ENCODE measurements at regions not wholly inside any gene's neighbourhood (a gene's known extent, or its start where the extent isn't known, plus 50 kb on each side); places are given as distances from the start of the nearest gene placed in this dataset.
"Not testable (repeated sequence)": the region's sequence is repeated elsewhere in the genome, so short reads cannot be mapped to it uniquely, and the experiment has no call there.

DNA sequence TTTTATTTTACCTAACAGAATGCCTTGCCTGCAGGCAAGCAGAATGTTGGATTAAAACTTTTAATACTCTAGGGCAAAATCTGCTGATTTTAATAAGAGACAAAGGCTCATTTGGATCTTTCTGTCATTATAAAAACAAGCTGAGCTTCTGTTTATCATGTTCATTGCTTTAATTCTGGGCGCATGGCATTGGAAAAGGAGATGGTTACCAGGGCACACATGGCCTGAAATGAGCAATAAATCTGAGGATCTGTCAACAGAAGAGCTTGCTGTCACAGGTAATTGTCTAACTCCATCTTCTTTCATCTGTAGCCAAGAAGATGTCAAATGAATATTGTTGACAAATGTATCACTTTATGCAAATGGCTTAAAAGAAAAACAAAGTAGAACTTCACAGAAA is 439.6 kb downstream of the DOK5 start:
- DNase-seq, result no peak

DNA sequence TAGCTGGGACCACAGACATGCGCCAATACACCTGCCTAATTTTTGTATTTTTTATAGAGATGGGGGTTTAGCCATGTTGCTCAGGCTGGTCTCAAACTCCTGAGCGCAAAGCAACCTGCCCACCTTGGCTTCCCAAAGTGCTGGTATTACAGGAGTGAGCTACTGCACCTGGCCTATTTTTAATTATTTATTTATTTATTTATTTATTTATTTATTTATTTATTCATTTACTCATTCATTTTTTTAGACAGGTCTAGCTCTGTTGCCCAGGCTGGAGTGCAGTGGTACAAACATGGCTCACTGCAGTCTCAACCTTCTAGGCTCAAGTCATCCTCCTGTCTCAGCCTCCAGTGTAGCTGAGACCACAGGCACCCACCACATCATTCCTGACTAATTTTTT is 434.3 kb downstream of the DOK5 start:
- DNase-seq, result no peak

DNA sequence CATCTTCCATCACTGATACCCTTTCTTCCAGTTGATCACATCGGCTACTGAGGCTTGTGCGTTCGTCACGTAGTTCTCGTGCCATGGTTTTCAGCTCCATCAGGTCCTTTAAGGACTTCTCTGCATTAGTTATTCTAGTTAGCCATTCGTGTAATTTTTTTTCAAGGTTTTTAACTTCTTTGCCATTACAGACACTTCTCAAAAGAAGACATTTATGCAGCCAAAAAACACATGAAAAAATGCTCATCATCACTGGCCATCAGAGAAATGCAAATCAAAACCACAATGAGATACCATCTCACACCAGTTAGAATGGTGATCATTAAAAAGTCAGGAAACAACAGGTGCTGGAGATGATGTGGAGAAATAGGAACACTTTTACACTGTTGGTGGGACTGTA is 430.7 kb downstream of the DOK5 start:
- not testable (repeated sequence) for DNase-seq

DNA sequence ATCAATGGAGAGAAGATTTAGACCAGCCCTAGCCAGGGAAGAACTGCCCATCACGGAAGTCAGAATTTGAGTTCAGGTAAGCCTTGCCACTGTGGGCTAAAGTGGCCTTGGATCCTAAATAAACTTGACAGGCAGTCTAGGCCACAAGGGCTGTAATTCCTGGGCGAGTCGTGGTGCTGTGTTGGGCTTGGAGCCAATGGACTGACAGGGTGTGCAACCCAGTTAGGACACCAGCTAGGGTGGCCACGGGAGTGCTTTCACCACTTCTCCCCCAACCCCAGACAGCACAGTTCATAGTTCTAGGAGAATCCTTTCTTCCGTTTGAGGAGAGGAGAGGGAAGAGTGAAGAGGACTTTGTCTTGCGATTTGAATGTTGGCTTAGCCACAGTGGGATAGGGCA is 422.4 kb downstream of the DOK5 start:
- DNase-seq, result no peak

DNA sequence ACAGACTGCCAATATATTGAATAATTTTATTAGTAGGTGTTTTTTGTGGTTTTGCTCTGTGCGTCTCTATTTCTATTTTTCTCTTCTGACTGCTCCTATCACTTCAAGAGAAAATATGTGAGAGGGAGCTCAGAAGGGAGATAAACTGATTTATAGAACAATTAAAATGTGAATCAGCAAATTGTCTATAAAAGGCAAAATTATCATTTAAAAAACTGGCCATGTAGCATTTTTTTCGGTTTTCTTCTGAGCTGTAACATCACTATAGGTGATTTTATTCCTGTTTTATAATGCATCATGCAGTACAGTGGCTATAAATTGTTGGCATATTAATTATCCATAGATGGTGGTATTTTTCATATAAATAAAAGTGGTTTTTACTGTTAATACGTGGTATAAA is 416.5 kb downstream of the DOK5 start:
- DNase-seq, result no peak

DNA sequence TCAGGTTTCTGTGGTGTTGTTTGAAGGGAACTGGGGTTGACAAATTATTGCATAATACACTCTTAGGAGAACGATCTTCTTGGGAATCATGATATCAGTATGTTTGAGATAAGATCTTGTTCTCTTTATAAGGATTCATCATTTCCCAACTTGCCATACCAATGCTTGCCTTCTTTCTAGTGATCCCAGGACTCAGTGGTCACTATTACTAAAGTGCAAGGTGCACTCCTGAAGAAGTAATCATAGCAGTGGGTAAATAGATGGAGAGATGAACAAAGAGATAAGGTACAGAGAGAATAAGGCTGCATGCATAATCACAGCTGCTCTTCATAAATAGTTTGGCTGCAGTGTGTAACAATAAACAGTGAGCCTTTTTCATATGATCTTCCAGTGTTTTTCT is 404.0 kb downstream of the DOK5 start:
- DNase-seq, result no peak

DNA sequence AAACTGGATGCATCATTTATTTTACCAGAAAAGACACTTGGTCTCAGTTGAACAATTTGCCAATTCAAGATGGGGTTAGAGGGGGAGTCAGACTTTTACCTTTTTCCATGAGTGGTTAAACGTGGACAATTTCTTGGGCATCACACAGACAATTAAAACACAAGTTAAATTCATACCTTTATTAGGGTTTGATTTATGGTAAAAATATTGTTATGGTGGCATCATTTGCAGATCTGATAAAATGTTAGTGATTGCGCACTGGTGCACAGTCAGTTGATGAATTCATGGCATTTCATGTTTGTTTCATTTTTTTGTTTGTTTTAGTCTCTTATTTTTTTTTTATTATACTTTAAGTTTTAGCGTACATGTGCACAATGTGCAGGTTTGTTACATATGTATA is 399.9 kb downstream of the DOK5 start:
- no peak for DNase-seq

DNA sequence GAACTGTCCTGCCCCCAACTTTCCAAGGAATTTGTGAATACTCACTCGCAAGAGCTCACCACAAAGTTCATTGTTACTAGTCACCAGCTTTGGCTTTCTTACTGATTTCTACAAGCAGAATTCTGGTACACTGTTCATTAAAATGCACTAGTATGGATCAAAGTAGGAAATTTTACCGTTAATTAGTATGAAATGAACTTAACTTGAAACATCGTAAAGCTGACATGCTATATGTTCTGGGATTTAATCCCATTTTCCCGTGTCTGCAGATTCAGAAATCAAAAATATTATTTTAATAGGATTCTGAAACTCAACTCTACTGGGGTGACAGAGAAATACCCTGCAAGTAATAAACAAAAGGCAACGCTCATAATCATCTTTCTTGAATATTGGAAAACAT is 399.3 kb downstream of the DOK5 start:
- no peak for DNase-seq

DNA sequence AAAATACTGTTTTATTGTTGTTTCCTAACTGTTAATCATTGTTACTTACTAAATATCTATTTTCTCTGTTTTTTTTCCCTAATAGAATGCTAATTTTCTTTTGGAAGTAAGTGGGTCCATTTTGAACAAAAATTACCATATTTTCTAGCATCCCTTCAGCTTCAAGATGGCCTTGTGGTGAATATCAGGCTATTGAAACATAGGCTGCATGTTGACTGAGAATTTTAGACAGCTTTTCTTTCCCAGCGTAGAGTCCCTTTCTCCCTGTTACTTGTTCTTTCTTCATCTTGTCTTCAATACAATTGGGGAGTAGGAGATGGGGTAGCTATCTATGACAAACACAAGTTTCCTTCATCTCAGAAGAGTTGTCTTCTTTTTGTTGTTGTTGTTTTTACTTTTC is 397.0 kb downstream of the DOK5 start:
- DNase-seq, result no peak

DNA sequence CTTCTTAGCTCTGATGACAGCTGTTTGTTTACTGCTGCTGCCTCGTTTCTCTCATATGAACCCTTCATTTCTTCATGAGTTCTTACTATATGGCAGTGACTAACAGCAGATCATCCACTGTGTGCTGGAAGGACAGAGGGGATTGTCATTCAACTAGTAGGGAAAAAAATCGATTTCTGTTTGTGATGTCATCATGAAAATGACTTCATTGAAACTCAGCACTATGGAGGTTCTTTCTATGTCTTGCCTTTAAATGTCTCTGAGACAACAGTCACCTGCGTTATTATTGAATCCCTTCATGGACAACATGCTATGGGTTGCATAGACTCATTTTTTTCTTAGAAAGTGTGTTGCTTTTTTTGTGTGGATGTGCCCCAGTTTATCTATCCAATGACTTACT is 394.4 kb downstream of the DOK5 start:
- DNase-seq, result no peak

DNA sequence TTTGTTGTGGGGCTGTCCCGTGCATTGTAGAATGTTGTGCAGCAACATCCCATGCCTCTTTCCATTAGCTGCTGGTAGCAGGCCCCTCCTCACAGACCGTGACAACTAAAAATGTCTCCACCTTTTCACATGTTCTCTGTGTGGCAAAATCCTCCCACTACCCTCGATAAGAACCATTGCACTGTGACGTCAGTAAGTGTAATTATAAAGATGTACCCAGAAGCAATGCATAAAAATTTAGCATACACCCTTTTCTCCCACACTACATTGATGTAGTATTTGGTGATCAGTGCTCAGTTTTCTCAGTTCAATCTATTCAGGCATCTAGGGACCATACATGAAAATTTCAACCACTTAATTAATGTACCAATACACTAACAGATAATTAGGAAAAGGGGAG is 389.9 kb downstream of the DOK5 start:
- DNase-seq, result no peak

DNA sequence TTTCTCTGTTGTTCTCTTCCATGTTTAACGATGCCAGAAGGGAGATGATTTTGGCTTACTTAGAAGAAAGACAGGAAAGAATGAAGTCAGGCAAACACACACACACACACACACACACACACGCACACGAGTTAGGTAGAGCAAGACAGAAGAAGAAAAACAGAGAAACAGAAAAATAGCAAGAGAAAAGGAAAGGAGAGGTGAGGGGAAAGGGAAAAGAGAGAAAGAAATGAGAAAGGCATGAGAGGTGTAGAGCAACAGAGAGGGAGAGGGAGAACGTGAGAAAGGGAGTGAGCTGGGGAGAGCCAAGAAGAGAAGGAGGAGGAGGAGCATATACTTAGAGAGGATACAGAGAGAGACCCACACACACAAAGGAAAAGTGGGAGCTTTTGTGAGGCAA is 385.3 kb downstream of the DOK5 start:
- no peak for DNase-seq

DNA sequence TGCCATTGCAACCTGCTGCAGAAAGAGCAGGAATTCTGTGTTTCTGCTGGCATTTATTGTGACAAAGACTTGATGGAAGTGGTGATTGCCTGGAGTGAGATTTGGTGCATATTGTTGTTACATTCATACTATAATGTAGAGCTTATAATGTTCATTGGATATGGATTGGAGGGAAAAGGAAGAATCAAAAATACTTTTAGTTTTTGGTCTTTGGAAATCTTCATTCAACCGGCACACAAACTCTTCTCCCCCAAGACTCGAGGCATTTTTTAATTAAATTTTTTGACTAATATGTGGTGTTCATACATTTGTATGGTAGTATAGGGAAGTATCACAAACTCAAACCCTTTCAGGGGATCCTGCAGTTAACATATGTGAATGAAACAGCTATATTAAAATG is 380.8 kb downstream of the DOK5 start:
- DNase-seq, result no peak

DNA sequence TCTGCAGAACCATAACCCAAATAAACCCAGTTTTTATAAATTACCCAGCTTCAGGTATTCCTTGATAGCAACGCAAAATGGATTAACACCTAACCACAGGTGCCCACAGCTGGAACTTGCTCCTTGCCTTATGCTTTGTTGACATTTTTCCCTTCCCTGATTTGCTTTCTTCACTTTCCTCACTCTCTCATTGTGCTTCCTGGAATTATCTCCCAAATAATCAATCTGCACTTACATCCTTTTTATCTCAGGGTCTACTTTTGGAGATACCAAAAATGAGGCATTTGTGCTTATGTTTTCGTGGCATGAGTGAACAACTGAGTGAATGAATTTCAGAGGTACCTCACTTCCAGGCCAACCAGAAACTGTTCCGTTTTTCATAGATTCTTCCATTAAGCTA is 374.3 kb downstream of the DOK5 start:
- no peak for DNase-seq

DNA sequence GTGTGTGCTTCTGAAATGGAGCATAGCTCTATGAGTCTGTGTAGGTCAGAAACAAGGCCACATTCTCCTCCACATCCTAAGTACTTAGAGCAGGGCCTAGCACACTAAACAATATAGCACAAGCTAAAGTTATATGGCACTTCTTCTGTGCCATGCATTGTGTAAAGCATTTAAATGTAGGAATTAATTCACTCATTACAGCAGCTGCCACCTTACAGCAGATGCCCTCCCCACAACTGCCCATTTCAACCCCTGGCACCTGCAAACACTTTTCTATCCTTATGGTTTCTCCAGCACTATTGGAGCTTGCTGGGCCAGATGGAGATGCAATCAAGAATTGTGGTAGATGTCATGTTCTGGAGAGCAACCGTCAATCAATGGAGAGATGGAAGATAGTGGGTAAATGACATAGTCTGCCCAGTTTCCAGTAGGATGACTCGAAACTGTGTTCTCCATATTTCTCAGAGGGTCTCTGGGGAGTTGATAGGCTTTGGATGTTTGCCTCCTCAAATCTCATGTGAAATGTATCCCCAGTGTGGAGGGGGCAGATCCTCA is 373.7 kb downstream of the DOK5 start:
- DNase-seq, result peak; percentile 13

DNA sequence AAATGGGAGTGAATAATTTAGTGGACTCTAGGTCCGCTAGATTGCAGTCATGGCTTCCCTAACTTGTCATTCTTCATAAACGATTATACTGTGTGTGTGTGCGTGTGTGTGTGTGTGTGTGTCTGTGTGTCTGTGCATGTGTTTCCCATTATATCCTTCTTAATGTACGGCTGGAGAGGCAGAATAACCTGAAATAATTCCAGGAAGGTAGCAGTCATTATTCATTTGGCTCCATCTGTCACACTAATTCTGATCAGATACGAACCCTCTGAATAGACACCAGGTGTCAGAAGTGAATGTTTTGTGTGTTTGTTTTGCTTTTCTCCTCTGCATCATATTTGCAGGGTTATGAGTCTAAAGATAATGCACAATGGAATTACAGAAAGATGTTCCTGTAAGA is 372.9 kb downstream of the DOK5 start:
- DNase-seq, result peak; percentile 37

DNA sequence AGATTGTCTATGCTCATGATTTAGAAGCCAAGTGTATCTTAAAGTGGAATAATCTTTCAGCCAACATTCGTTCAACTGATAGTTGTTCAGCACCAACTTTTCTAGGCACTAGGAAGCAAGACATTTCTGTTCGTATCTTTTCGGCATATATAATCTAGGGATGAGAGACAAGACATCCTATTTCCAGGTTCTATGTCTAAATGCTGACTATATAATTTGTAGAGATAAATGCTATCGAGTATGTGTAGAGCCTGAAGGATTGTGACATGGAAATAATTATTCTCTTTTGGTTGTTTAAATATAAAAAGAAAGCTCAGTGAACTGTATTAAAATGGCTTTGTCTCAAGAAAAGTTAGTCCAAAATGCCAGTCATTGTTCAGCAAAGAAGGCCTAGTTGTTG is 371.6 kb downstream of the DOK5 start:
- no peak for DNase-seq

DNA sequence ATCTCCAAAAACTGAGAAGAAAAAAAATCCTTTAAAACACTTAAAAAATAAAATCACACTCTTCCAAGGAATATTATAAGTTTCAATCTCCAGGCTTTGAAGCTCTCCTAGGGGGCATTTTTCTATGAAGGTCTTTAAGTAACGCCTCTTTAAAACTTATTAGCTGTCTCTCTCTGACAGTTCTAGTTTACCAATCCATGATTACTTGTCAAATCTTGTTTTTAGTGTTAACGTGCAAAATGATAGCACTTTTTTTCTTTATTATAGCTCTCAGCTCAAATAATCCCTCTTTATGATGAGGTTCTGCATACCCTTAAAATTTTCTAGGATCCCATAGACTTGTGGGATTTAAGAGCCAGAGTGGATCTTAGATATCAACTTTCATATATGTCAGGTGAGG is 369.0 kb downstream of the DOK5 start:
- DNase-seq, result no peak

DNA sequence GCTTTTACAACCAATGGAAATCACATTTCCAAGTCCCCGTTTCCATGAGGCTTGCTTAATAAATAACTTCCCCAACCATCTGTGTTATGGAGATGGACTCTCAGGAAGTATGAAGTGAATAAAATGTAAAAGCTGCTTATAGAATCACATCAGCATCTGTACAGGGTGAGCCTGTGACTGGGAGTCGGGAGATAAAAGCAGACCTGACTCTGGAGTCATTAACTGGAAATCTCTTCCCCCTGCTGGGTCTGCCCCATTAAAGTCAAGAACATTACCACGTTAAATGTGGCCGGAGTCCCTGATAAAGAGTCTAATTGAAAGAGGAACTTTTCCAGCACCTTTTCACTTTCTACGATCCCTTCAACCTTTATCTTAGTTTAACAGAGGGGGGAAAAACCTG is 368.5 kb downstream of the DOK5 start:
- DNase-seq, result no peak

DNA sequence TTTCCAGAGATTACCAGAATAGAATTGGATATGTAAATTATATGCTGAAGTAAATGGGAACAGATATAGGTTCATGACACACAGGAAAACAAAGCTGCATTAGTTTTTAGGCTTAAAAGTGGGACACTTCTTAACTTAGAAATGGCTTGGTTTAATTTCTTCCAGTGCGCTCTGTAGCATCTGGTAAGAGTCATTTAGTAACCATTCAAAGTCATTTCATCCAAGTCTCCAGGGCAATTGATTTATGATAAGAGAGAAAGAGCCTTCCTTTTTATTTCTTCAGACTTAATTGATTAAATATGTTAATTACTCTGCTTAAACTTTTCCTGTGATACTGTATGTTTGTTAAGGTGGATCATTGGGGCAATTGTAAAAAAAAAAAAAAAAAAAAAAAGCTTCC is 368.0 kb downstream of the DOK5 start:
- DNase-seq, result no peak

DNA sequence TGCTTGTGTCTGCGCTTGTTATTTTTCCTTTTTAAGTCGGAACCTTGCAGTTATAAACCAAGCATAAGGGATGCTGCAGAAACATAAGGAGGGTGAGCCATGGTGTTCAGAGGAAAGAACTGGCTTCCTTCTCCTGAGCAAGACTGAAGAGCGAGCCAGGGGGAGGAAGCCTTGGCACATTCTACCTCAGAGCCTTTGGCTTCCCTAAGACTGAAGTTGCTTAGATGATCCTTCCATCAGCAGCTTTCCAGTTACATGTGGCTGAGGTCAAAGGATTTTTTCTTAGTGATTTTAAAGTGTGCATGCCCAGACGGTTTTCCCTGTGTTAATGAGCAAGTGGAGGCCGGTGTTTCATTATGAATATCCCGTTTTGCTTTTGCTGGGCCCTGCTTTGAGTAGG is 363.8 kb downstream of the DOK5 start:
- no peak for DNase-seq

DNA sequence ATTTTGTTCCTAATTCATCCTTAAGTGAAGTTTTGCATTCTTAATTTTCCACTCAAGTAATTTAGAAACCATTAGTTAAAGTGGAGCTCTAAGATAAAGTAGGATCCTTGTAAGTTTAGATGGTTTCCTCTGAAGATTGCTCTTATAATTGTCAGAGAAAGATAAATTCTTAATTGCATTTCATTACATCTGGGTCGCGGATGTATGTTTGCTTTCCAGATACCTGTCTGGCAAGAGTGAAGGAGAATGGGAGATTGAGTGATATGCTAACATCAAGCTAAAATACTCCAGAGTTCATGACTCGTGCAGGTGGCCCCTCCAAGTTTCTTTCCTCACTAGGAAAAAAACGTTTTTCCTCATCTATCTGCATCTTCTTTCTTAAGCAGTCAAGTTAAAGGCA is 361.8 kb downstream of the DOK5 start:
- no peak for DNase-seq

DNA sequence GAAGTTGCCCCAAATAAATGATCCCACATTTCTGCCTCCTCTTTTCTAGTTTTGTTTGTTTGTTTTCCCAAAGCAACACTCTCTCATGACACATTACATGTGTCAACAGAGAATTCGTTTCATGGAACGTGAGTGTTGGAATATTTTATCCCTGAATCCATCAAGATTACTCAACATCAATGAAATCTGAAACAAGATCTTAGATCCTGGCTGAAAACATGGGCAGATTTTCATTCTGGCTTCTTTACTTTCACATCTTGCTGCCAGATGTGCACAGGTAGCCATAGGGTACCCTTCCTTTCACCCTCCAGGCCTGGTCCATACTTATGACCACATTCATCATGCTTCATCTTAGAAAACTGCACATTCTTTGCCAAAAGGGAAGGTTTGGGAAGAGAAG is 347.0 kb downstream of the DOK5 start:
- DNase-seq, result no peak

DNA sequence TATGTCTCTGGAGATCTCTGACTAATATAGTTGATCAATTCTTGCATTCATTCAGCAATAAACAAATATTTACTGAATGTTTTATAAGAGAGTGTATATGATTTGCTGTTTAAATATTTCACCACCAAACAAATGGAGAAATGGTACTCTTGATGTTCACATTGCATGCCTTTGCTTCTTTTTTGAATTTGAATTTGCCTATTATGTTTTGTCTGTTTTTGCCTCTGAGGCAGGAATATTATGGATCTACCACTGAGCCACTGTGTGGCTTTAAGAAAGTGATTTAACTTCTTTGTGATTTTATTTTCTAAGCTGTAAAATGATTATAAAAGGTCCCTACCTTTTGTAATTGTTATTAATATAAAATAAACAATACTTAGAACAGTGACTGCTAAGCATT is 345.0 kb downstream of the DOK5 start:
- DNase-seq, result no peak

DNA sequence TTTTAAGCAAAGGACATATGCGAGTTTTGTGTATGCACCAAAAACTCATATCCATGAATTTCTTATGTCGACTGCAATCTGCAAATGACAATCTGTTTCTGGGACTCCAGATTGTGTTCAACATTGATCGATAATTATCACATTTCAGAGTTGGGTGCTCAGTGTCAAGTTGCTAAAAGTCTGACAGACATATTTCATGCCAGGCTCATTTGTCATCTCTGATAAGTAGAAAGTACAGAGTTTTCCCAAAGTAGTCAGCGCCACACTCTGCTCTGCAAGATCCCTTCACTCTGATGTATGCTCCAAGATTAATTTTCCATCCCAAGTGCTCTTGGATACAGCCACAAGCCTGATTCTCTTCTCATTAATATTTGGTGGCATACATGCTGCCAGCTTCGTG is 331.1 kb downstream of the DOK5 start:
- no peak for DNase-seq

DNA sequence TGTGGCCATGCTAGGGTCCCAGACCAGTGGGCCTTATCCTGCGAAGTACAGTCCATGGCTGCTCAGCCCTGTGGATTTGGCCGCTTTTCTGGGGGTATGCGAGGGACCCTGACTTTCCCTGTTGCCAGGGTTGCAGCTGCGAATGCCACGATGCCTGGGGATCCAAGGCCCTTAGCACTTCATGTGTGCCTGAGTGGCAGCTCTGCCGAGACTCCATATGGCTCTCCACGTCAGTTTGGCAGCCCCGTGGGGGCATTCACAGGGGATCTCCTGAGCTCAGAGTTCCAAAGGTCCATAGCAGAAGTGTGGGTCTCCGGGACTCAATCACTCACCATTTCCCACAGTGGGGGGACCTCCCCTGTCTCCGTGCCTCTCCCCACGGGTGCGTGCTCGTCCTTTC is 319.5 kb downstream of the DOK5 start:
- no peak for DNase-seq
